Suprapubic skin (tissue), 4 donors: ENCODE measurements at regions not wholly inside any gene's neighbourhood (a gene's known extent, or its start where the extent isn't known, plus 50 kb on each side); places are given as distances from the start of the nearest gene placed in this dataset.

Source experiments
- DNase-seq, 2 donors: peaks; one replicate each; pipeline ENCODE4 v3.0.0-alpha.2; 2019; ENCODE audit warnings: low spot score in 2 of 2
- H3K27ac ChIP-seq: fragments of 200-600 bp; sonication (generic); one replicate; pipeline ENCODE4 v1.5.1; 2019
- H3K27me3 ChIP-seq: fragments of 200-600 bp; sonication (generic); one replicate; pipeline ENCODE4 v1.5.1; 2019
- H3K36me3 ChIP-seq: fragments of 200-600 bp; sonication (generic); one replicate; pipeline ENCODE4 v1.5.1; 2019
- H3K4me1 ChIP-seq: fragments of 200-600 bp; sonication (generic); one replicate; pipeline ENCODE4 v1.5.1; 2019
- H3K4me3 ChIP-seq: fragments of 200-600 bp; sonication (generic); one replicate; pipeline ENCODE4 v1.5.1; 2019; ENCODE audit warnings: mild to moderate bottlenecking
- H3K9me3 ChIP-seq: fragments of 200-600 bp; sonication (generic); one replicate; pipeline ENCODE4 v1.5.1; 2019
- CTCF ChIP-seq, 2 donors: fragments of 200-600 bp in 1 of 2; fragments of 450-650 bp in 1 of 2; sonication (generic) in 1 of 2; IDR thresholded peaks; one replicate each; pipeline ENCODE4 v1.5.1; 2016 to 2019; ENCODE audit warnings: antibody characterized with exemption in 2 of 2, mild to moderate bottlenecking in 1 of 2, moderate library complexity in 1 of 2
- EP300 ChIP-seq: sonication (generic); formaldehyde crosslinking; IDR thresholded peaks from one replicate; pipeline ENCODE4 v1.6.1; 2017; ENCODE audit warnings: antibody characterized with exemption
- POLR2A ChIP-seq, 2 donors: fragments of 450-650 bp; IDR thresholded peaks; one replicate each; pipeline ENCODE4 v1.6.1; 2017; ENCODE audit warnings: antibody characterized with exemption in 2 of 2, mild to moderate bottlenecking in 2 of 2, moderate library complexity in 2 of 2
- POLR2AphosphoS5 ChIP-seq, 3 donors: sonication (generic); formaldehyde crosslinking; IDR thresholded peaks; one replicate each; pipeline ENCODE4 v1.6.1; 2017; ENCODE audit warnings: antibody characterized with exemption in 3 of 3
- WGBS: methylation state at CpG from one replicate; pipeline ENCODE4 v1.1.5; 2018; 5-methylcytosine and 5-hydroxymethylcytosine counted together

- Histone ChIP-seq H3K9me3 (no peaks in the 10 kb centered on the region), H3K27ac (no peak overlapping the region), H3K27me3 (no peaks in the 10 kb centered on the region), H3K4me1 (peaks cover 7% of the 10 kb centered on the region), H3K36me3 (no peaks in the 10 kb centered on the region), H3K4me3 (no peak overlapping the region)
- no peak for DNase-seq
- TF ChIP-seq EP300 (no peak), CTCF (IDR thresholded peaks at IDR 0.05) (no peak), POLR2AphosphoS5 (IDR thresholded peaks at IDR 0.05) (no peak), POLR2A (IDR thresholded peaks at IDR 0.05) (no peak)
- WGBS: 75% methylated on average over 5 of the region's 5 CpGs
These were observed 646.6 kb downstream of the ACTL7B start for GRCh38 chr9:108209132-108209685.

GRCh38 chr9:108207561-108208165 is 648.1 kb downstream of the ACTL7B start:
- 54% methylated on average over 7 of the region's 7 CpGs for WGBS
- DNase-seq: no peak
- H3K27ac ChIP-seq: peak overlapping the region; percentile 63
- no peak overlapping the region for H3K4me3 ChIP-seq
- TF ChIP-seq EP300 (no peak), CTCF (IDR thresholded peaks at IDR 0.05) (no peak), POLR2A (IDR thresholded peaks at IDR 0.05) (no peak), POLR2AphosphoS5 (IDR thresholded peaks at IDR 0.05) (no peak)
- H3K27me3 ChIP-seq: no peaks in the 10 kb centered on the region
- H3K4me1 ChIP-seq: peaks cover 7% of the 10 kb centered on the region
- no peaks in the 10 kb centered on the region for H3K36me3 ChIP-seq
- no peaks in the 10 kb centered on the region for H3K9me3 ChIP-seq

GRCh38 chr9:108205276-108205675 is 650.5 kb downstream of the ACTL7B start:
- Histone ChIP-seq H3K36me3 (no peaks in the 10 kb centered on the region), H3K9me3 (no peaks in the 10 kb centered on the region), H3K4me3 (no peak overlapping the region), H3K27me3 (no peaks in the 10 kb centered on the region), H3K4me1 (peaks cover 7% of the 10 kb centered on the region), H3K27ac (no peak overlapping the region)
- TF ChIP-seq POLR2A (IDR thresholded peaks at IDR 0.05) (no peak), CTCF (IDR thresholded peaks at IDR 0.05) (no peak), POLR2AphosphoS5 (IDR thresholded peaks at IDR 0.05) (no peak), EP300 (no peak)
- no peak for DNase-seq

- H3K4me1 ChIP-seq: no peaks in the 10 kb centered on the region
- H3K9me3 ChIP-seq: no peaks in the 10 kb centered on the region
- no peak for DNase-seq
- no peak for TF ChIP-seq EP300
- TF ChIP-seq CTCF (IDR thresholded peaks at IDR 0.05): no peak
- TF ChIP-seq POLR2A (IDR thresholded peaks at IDR 0.05): no peak
- no peak for TF ChIP-seq POLR2AphosphoS5 (IDR thresholded peaks at IDR 0.05)
- H3K27me3 ChIP-seq: no peaks in the 10 kb centered on the region
- no peak overlapping the region for H3K27ac ChIP-seq
- H3K36me3 ChIP-seq: no peaks in the 10 kb centered on the region
- no peak overlapping the region for H3K4me3 ChIP-seq
- 100% methylated on average over 1 of the region's 1 CpG for WGBS
These were observed 657.9 kb downstream of the ACTL7B start for GRCh38 chr9:108197899-108198298.

GRCh38 chr9:108197008-108197365 is 658.8 kb downstream of the ACTL7B start:
- 55% methylated on average over 3 of the region's 3 CpGs for WGBS

More at GRCh38 chr9:108197008-108197365, 658.8 kb downstream of the ACTL7B start:
- no peaks in the 10 kb centered on the region for H3K9me3 ChIP-seq
- H3K27ac ChIP-seq: no peak overlapping the region
- TF ChIP-seq POLR2A (IDR thresholded peaks at IDR 0.05) (no peak), POLR2AphosphoS5 (IDR thresholded peaks at IDR 0.05) (no peak), EP300 (no peak), CTCF (IDR thresholded peaks at IDR 0.05) (no peak)
- H3K4me1 ChIP-seq: no peaks in the 10 kb centered on the region
- H3K36me3 ChIP-seq: no peaks in the 10 kb centered on the region
- DNase-seq: no peak
- no peak overlapping the region for H3K4me3 ChIP-seq
- no peaks in the 10 kb centered on the region for H3K27me3 ChIP-seq
